Suppressor macrophage (primary cell): ENCODE measurements at regions not wholly inside any gene's neighbourhood (a gene's known extent, or its start where the extent isn't known, plus 50 kb on each side); places are given as distances from the start of the nearest gene placed in this dataset.

Source experiments
- DNase-seq, 4 experiments: peaks; one replicate each; pipeline ENCODE4 v3.0.0-alpha.2; 2020 to 2022

DNA sequence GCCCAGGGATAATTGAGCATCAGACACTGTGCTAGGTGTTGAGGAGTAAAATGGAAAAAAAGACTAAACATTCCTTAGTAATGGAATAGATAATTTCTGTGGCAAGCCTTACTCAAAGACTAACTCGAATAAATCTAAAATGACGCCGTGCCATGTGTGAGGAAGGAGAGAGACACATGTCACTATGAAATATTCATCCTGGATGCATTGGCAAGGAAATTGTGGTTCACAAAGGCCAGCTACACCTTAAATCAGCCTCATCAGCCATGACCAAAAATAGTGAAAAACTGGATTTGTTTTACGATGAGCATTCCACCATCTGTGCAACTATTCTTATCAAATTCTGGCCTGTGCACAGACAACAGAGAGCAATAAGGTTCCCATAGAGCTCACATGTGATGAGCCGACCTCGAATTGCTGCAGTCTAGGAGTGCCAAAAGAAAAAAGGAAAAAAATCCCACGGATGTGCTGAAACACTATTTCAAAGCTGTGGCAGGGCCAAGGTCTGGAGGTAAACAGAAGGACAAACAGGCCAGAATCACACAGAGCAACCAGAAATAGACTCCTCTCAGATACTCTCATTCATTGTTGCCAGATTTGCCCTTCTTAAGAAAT is 505.7 kb downstream of the EFNB2 start:
- no peak for DNase-seq

DNA sequence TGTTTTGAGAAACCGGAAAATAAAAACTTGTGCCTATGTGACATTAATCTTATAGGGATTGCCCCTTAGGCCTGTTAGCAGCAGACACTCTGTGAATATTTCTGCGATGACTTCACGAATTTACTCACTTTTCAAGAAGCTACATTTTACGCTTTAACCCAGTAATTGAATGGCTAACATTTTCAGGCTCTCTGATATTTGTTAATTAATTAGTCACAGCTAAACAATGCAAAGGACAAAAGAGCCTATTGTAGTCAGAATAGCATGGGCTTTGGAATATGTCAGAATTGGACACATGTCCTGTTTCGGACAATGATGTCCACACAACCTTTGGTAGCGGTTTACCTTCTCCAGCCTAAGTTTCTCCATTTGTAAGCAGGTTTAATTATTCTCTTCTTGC is 506.6 kb downstream of the EFNB2 start:
- no peak for DNase-seq

DNA sequence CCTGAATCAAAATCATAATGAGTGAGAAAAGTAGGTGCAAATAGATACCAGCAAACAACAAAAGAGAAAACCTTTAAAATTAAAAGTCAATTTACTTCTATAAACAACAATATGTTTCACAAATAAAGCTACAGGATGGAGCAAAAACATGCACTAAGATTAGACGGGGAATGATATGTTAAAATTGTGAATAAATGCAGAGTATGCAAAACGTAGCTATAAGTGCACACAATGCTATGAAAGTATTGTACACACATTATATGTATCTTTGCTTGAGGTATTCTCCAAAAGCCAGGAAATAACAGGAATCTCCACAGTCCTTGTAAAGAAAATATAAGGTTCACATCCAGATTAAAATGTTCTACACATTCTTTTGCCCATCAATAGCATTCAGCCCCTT is 523.9 kb downstream of the EFNB2 start:
- no peak for DNase-seq

- DNase-seq = no peak
These were observed 524.6 kb downstream of the EFNB2 start for GRCh38 chr13:106010836-106011235.

- DNase-seq = no peak
These were observed 526.9 kb downstream of the EFNB2 start for GRCh38 chr13:106008540-106008939.

DNA sequence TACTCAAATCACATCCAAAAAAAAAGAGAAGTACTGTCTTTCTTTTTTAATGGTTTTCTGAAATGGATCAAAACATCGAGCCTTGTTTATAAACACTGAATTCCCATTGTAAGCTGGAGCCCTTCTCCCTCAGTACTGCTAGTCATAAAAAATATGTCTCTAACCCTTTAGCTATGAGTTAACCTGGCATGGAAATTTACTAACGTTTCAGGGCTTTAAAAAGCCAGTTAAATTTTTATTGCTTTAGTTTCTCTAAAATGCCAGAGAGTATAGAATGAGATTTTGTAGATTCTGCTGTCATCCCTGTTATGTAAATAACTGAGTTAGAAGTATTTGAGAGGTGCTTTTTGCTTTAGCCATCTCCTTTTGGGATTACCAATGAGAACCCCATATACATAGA is 528.3 kb downstream of the EFNB2 start:
- no peak for DNase-seq

DNA sequence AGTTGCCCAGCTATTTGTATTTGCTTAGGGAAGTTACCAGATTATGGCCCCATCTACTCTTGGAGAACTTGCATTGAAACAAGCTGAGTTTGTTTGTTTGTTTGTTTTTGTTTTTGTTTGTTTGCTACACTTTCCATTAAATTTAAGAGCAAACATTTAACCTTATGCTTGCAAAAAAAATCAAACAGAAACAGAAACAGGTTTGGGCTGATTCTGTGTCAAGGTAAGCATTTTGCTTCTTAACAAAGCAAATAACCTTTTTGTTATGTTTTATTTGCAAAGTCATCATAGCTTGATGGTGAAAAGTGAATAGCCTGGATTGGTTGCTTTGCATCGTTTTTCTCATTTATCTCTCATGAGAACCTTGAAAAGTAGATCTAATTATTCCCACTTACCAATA is 531.8 kb downstream of the EFNB2 start:
- no peak for DNase-seq

DNA sequence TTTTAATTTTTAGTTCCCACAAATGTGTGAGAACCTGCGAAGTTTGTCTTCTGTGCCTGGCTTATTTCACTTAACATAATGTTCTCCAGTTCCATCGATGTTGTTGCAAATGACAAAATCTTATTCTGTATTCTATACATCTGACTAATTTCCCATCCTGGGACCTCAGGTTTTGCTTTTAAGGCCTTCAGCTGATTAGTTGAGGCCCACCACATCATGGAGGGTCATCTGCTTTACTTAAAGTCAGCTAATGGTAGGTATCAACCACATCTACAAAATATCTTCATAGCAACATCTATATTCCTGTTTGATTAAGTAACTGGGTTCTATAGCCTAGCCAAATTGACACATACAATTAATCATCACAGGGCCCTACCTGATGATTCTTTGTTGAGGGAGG is 534.0 kb downstream of the EFNB2 start:
- no peak for DNase-seq

GRCh38 chr13:105997581-105998550 is 537.6 kb downstream of the EFNB2 start:
- no peak for DNase-seq

DNA sequence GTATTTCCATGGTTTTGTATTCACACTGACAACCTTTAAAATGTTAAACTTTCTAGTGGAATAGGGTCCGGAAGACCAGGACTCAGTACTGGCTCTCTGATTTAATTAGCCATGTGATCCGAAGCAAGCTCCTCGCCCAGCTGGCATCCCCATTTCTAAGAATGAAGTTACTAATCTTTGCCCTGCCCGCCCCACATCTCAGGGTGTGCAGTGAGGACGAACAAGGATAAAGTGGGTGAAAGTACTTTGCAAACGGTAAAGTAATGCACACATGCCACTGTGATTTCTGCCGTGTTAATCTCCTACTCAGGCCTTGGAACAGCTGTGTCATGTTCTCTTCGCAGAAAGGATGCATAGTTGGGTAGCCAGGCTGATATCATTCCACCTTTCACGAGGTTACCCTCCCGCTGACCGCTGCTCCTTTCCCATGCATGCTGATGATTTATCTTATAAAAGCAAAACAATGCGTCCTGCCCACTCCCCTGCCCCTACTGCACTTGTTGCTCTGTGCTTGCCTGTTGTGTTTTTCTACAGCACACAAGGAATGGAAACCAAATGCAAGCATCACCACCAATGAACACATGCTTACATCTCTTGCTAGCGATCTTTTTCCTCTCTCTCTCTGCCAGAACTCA is 539.0 kb downstream of the EFNB2 start:
- no peak for DNase-seq

- DNase-seq = no peak
These were observed 541.1 kb downstream of the EFNB2 start for GRCh38 chr13:105994340-105994739.

GRCh38 chr13:105991622-105992277 is 543.7 kb downstream of the EFNB2 start:
- no peak for DNase-seq

- no peak for DNase-seq
These were observed 544.3 kb downstream of the EFNB2 start for GRCh38 chr13:105991131-105991530.

GRCh38 chr13:105990256-105990958 is 545.1 kb downstream of the EFNB2 start:
- no peak for DNase-seq

DNA sequence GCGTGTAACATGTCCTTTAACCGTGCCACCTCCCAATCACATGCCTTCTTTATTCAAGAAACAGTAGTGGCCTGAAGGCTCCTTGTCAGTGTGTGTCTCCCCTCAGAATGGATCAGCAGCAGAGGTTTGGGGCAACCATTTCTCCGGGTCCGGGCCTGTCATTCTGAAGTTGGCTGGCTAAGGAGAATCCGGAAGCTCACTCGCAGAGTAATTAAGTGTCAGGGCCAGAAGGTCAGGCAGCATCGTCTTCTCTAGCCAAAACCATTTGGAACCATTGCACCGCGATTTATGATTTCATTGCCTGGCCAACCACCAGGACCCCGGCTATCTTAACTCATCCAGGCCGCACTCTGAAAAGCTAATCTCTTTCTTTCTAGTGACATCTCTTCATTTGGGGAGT is 550.8 kb downstream of the EFNB2 start:
- DNase-seq = no peak

DNA sequence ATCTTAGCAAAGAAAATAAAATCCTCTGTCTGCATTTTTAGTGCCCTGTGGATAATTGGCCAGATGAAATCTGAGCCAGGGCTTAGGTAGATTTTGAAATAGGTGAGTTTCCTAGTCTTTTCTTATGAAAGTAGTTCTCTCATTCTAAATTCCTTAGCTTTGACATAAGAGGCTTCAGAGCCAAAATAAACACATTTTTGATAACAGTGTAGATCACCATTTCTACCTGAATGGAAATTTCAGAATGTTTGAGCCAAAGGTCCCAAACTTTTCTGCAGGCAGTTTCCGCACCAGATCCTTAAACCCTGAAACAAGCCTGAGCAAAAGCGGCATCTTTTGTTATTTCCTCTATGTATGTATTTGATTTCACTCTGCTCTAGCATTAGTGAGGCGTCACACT is 551.2 kb downstream of the EFNB2 start:
- DNase-seq = no peak

- no peak for DNase-seq
These were observed 553.1 kb downstream of the EFNB2 start for GRCh38 chr13:105982219-105982930.

DNA sequence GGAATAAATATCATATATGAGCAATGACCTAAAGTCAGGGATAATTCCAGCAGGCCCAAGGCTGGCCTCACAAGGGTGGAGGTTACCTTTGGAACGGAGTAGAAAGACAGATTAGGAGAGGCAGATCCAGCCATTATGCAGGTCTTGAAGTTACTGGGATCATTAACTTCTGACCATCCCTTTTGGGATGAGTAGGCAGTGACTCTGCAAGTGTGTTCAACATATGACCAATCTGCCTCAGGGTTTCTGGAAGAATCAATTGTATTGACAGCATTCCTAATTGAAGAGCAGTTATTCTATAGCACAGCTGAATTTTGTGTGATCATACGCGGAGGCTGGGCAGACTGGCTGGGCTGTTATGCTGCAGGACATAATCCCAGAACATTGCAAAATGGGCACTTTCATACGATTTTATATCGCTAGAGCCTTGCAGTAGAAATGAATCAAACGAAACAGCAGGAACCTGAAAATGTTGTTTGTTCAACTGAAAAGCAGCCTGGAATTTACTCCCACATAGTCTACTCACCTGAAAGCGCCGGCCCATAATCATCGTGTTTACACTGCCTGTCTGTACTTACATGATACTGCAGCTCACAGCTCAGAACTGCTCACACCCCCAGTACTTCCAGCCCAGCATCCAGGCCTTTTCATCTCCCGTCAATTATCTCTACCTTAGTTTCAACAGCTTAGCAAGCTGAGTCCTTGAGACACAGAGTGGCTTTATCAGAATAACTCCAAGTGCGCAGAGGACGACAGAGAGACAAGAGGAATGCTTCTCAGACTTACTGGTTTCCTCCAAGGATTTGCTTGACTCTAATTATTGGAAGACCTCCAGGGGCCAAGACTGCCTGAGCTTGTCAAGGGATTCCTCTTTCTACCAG is 556.1 kb downstream of the EFNB2 start:
- no peak for DNase-seq

GRCh38 chr13:105974380-105974779 is 561.1 kb downstream of the EFNB2 start:
- DNase-seq = no peak

DNA sequence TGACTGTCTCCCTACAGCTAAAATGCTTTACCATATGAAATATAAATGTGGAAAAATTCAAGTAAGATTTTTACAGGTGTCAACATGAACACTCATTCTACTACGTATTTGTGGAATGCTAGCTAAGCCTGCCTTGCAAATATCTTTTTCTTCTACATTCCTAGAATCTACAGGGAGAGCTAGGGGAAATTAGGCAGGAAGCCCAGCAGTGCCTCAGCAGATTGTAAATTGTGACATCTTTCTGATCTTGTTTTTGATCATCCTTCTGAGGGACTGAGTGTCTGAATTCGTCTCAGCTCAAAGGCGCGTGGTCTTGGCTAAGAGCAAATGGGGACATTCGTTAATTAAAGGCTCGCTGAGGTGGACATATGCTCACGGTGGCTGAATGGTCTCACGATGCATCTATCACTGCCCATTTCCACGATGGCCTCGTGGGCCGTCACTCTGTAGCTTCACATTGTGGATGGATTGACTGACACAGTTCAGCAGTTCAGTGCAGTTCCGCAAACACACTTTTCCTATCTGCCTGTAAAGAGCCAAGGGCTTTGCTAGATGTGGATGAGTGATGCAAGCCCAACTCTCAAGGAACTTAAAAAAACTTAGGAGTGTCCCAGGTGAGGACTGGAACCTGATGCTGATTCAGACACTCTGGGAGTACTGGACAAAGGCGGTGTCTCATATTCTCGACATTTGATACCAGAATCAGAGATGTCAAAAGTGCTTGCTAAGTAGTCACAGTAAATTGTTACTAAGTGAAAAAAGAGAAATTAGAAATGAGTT is 562.5 kb downstream of the EFNB2 start:
- no peak for DNase-seq
